Suprapubic skin (tissue), 2 donors: ENCODE measurements at regions not wholly inside any gene's neighbourhood (a gene's known extent, or its start where the extent isn't known, plus 50 kb on each side); places are given as distances from the start of the nearest gene placed in this dataset.

ENCODE experiments used
- EP300 ChIP-seq: sonication (generic); formaldehyde crosslinking; IDR thresholded peaks from one replicate; pipeline ENCODE4 v1.6.1; 2017; ENCODE audit warnings: antibody characterized with exemption
- POLR2A ChIP-seq, 2 donors: fragments of 450-650 bp; IDR thresholded peaks; one replicate each; pipeline ENCODE4 v1.6.1; 2017; ENCODE audit warnings: antibody characterized with exemption in 2 of 2, mild to moderate bottlenecking in 2 of 2, moderate library complexity in 2 of 2

DNA sequence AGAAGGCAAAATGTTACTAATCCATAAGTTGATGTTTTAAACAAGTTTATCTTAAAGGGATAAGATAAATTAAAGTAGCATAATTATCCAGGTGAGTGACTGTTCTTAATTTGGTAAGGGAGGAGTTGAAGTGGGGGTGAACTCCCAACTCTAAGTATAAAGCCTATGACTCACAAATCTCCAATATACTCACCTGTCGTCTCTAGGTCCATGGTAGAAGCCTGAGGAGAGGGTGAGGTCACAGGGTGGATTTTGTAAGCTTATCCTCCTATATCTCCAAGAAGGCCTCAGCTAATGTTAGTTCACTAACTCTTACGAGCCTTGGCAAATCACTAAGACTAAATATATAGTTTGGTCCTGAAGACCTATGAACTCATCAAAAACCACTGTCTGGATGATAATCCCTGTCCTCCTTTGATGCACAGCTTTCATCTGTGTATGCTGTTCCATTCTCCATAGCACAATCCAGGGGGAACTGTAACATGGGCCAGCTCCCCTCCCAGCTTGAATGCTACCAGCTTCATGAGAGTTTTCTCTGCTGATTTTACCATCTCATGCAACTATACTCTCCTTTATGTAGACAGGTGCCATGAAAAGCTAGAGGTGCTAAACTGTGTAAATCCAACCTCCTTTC lies 158.7 kb downstream of the BTC start:
- no peak for TF ChIP-seq POLR2A (IDR thresholded peaks at IDR 0.05)
- no peak for TF ChIP-seq EP300
